Brain microvascular endothelial cell (primary cell): ENCODE measurements at regions not wholly inside any gene's neighbourhood (a gene's known extent, or its start where the extent isn't known, plus 50 kb on each side); places are given as distances from the start of the nearest gene placed in this dataset.
A peak's percentile ranks its signal among the peaks of the same experiment; 100 is the strongest.

Experiments used
- DNase-seq: peaks from one replicate; pipeline ENCODE4 v3.0.0-alpha.2; 2020
- H3K27ac ChIP-seq: fragments of 250-450 bp; sonication (Bioruptor Pico); 2 replicates; pipeline ENCODE4 v1.5.1; 2020; ENCODE audit warnings: mild to moderate bottlenecking, moderate library complexity
- H3K27me3 ChIP-seq: fragments of 250-450 bp; sonication (Bioruptor Pico); replicated peaks from 2 replicates; pipeline ENCODE4 v1.5.1; 2020; ENCODE audit warnings: mild to moderate bottlenecking
- H3K36me3 ChIP-seq: fragments of 250-450 bp; sonication (Bioruptor Pico); replicated peaks from 2 replicates; pipeline ENCODE4 v1.5.1; 2020; ENCODE audit warnings: mild to moderate bottlenecking
- H3K4me3 ChIP-seq: 2 replicates; pipeline ENCODE4 v1.5.1; 2011; ENCODE audit warnings: low read depth, mild to moderate bottlenecking, control low read depth, low read length, moderate library complexity
- CTCF ChIP-seq: IDR thresholded peaks from 2 replicates; pipeline ENCODE4 v1.5.1; 2011; ENCODE audit warnings: low read depth, mild to moderate bottlenecking, moderate library complexity, low read length, control low read depth, inconsistent platforms; ENCODE audit errors: missing control alignments
- in situ Hi-C: cut with HindIII; loops from 2 replicates; pipeline ENCODE4 v1.10.0; 2017; ENCODE audit warnings: low sequenced_read_pairs, low pct_ligation_motif_present

DNA sequence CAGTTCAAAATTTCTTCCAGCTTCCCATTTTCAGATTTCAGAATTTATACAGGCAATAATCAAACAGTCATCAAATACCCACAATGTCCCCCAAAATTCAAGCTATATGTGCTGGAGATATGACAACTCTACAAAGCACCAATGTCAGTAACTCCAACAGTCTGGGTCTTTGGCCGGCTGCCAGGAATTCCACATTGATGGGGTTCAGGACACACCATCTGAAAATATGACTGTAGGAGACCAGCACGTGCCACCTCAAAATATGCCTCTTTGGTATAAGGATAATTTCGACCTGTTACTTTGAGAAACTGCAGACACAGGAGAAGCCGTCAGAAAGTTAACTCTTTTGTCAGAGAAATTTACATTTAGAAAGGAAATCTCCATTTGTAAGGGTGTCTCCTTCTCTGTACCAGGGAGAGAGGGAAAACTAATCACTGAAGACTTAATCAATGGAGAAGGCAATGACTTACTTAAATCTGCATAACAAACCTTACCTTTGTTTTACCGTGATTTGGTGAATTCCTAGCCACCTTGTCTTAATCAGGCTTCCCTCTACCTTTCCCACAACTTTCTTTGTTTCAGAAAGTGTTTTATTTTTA, 594.3 kb upstream of the CDH5 start:
- no peak for DNase-seq
- H3K27me3 ChIP-seq = no peaks in the 10 kb centered on the region
- TF ChIP-seq CTCF = no peak
- no peak overlapping the region for H3K27ac ChIP-seq
- in situ Hi-C loops = no loop called here
- H3K4me3 ChIP-seq = no peak overlapping the region
- no peaks in the 10 kb centered on the region for H3K36me3 ChIP-seq

DNA sequence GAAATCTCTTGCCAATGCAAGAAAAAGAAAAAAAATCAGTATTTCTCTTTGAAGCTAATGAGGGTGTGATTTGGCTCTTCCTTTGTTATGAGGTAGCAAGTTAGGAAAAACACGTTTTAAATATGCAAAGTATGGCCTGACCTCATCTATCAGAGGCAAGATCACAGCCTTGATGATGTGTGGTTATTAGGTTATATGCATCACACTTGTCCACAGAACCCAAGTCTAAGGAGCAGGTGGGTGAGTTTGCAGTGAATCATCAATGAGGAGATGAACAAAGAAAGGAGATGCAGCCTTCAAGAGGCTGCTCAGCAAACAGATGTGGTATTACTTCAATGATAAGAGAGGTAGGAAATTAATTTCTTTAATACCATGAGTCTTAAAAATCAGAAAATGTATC, 594.8 kb upstream of the CDH5 start:
- in situ Hi-C loops = no loop called here
- Histone ChIP-seq H3K27ac (no peak overlapping the region), H3K27me3 (no peaks in the 10 kb centered on the region), H3K4me3 (no peak overlapping the region), H3K36me3 (no peaks in the 10 kb centered on the region)
- DNase-seq = no peak
- TF ChIP-seq CTCF = no peak

- Histone ChIP-seq H3K36me3 (no peaks in the 10 kb centered on the region), H3K27me3 (no peaks in the 10 kb centered on the region), H3K27ac (no peak overlapping the region), H3K4me3 (no peak overlapping the region)
- TF ChIP-seq CTCF = no peak
- DNase-seq = no peak
- in situ Hi-C loops = no loop called here
Observed at GRCh38 chr16:65770752-65771151, 595.7 kb upstream of the CDH5 start.

DNA sequence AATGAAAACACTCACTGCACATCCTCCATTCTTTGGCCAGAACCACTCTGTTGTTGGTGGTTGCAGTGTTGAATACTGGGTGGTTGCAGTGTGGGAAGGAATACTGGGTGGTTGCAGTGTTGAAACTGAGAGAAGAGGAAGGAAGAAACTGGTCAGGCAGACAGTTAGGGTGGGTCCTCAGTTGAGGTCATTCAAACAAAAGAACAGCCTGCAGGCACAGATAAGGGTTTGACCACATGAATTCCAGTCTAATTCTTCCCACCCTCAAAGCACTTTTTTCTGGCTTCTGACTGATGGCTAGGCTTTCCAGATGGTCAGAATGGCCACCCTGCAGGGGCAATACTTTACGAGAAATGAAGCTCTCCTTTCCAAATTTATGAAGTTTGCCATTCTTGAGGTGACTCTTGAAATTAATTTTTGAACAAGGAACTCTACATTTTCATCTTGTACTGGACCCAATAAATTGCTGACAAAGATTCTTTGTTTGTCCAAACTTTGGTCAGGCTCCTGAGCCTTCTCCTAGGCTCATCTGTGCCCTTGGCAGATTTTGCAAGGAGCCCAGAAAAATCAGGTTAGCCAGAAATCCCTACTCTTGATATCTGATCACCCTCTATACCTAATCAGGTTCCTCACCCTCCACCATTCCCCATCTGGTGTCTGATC, 596.6 kb upstream of the CDH5 start:
- in situ Hi-C loops = no loop called here
- Histone ChIP-seq H3K27ac (no peak overlapping the region), H3K4me3 (no peak overlapping the region), H3K27me3 (no peaks in the 10 kb centered on the region), H3K36me3 (no peaks in the 10 kb centered on the region)
- DNase-seq = peak; percentile 63
- no peak for TF ChIP-seq CTCF

DNA sequence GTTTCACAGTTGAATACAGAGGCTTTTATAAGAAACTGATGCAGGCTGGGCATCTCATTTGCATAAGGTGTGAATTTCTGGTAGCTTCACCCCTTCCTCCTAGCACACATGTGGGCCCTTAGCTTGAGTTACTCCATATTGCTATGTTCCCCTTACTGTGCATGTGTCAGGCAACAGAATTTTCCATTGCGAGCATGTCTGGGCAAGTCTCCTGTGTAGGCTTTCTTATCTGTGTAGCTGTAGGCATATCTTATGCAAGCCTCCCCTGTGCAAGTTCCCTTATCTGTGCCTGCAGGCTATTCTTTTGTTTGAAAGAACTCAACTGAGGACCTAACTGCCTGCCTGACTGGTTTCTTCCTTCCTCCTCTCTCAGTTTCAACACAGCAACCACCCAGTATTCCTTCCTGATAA, 597.4 kb upstream of the CDH5 start:
- no peak for TF ChIP-seq CTCF
- no peak overlapping the region for H3K4me3 ChIP-seq
- DNase-seq = peak; percentile 49
- no peaks in the 10 kb centered on the region for H3K27me3 ChIP-seq
- no peaks in the 10 kb centered on the region for H3K36me3 ChIP-seq
- H3K27ac ChIP-seq = no peak overlapping the region
- in situ Hi-C loops = no loop called here

- in situ Hi-C loops = no loop called here
- DNase-seq = no peak
- Histone ChIP-seq H3K36me3 (no peaks in the 10 kb centered on the region), H3K4me3 (no peak overlapping the region), H3K27ac (no peak overlapping the region), H3K27me3 (no peaks in the 10 kb centered on the region)
- TF ChIP-seq CTCF = no peak
Observed at GRCh38 chr16:65767125-65767524, 599.4 kb upstream of the CDH5 start.
